Peyer's patch (tissue), 4 donors: ENCODE measurements at regions not wholly inside any gene's neighbourhood (a gene's known extent, or its start where the extent isn't known, plus 50 kb on each side); places are given as distances from the start of the nearest gene placed in this dataset.

ENCODE experiments used
- POLR2A ChIP-seq, 2 donors: fragments of 450-650 bp; IDR thresholded peaks; one replicate each; pipeline ENCODE4 v1.5.1; 2017; ENCODE audit warnings: antibody characterized with exemption in 2 of 2, mild to moderate bottlenecking in 2 of 2, moderate library complexity in 2 of 2
- TF ChIP-seq, protein P1 (sequence below), 6 experiments: fragments of 450-650 bp in 4 of 6; fragments of 200-600 bp in 2 of 6; sonication (generic) in 1 of 6; IDR thresholded peaks; one replicate each; pipeline ENCODE4 v1.5.1; 2017 to 2019; ENCODE audit warnings: antibody characterized with exemption in 6 of 6, mild to moderate bottlenecking in 3 of 6, moderate library complexity in 1 of 6

DNA sequence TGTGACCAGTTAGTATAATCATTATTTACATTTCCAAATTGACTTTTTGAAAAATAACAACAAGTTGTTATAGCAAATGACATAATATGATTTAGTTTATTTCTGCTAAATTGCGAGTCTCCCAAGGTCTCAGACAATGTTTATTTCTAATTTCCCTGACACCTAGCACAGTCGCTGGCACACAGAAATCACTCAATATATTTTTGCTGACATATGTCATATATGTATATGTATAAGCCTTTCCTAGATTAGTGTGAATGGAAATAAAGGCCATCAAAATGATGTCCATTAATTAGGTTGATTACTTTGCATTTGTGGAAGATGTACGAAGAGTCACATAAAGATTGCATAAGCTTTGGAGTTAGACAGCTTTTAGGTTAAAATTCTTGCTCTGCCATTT lies 136.7 kb upstream of the CDH2 start:
- TF ChIP-seq, protein P1, sequence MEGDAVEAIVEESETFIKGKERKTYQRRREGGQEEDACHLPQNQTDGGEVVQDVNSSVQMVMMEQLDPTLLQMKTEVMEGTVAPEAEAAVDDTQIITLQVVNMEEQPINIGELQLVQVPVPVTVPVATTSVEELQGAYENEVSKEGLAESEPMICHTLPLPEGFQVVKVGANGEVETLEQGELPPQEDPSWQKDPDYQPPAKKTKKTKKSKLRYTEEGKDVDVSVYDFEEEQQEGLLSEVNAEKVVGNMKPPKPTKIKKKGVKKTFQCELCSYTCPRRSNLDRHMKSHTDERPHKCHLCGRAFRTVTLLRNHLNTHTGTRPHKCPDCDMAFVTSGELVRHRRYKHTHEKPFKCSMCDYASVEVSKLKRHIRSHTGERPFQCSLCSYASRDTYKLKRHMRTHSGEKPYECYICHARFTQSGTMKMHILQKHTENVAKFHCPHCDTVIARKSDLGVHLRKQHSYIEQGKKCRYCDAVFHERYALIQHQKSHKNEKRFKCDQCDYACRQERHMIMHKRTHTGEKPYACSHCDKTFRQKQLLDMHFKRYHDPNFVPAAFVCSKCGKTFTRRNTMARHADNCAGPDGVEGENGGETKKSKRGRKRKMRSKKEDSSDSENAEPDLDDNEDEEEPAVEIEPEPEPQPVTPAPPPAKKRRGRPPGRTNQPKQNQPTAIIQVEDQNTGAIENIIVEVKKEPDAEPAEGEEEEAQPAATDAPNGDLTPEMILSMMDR (IDR thresholded peaks at IDR 0.05): no peak
- no peak for TF ChIP-seq POLR2A (IDR thresholded peaks at IDR 0.05)
